Suprapubic skin (tissue), 4 donors: ENCODE measurements at regions not wholly inside any gene's neighbourhood (a gene's known extent, or its start where the extent isn't known, plus 50 kb on each side); places are given as distances from the start of the nearest gene placed in this dataset.

Source experiments
- DNase-seq, 2 donors: peaks; one replicate each; pipeline ENCODE4 v3.0.0-alpha.2; 2019; ENCODE audit warnings: low spot score in 2 of 2
- H3K27ac ChIP-seq: fragments of 200-600 bp; sonication (generic); one replicate; pipeline ENCODE4 v1.5.1; 2019
- H3K27me3 ChIP-seq: fragments of 200-600 bp; sonication (generic); one replicate; pipeline ENCODE4 v1.5.1; 2019
- H3K36me3 ChIP-seq: fragments of 200-600 bp; sonication (generic); one replicate; pipeline ENCODE4 v1.5.1; 2019
- H3K4me1 ChIP-seq: fragments of 200-600 bp; sonication (generic); one replicate; pipeline ENCODE4 v1.5.1; 2019
- H3K4me3 ChIP-seq: fragments of 200-600 bp; sonication (generic); one replicate; pipeline ENCODE4 v1.5.1; 2019; ENCODE audit warnings: mild to moderate bottlenecking
- H3K9me3 ChIP-seq: fragments of 200-600 bp; sonication (generic); one replicate; pipeline ENCODE4 v1.5.1; 2019
- CTCF ChIP-seq, 2 donors: fragments of 200-600 bp in 1 of 2; fragments of 450-650 bp in 1 of 2; sonication (generic) in 1 of 2; IDR thresholded peaks; one replicate each; pipeline ENCODE4 v1.5.1; 2016 to 2019; ENCODE audit warnings: antibody characterized with exemption in 2 of 2, mild to moderate bottlenecking in 1 of 2, moderate library complexity in 1 of 2
- EP300 ChIP-seq: sonication (generic); formaldehyde crosslinking; IDR thresholded peaks from one replicate; pipeline ENCODE4 v1.6.1; 2017; ENCODE audit warnings: antibody characterized with exemption
- POLR2A ChIP-seq, 2 donors: fragments of 450-650 bp; IDR thresholded peaks; one replicate each; pipeline ENCODE4 v1.6.1; 2017; ENCODE audit warnings: antibody characterized with exemption in 2 of 2, mild to moderate bottlenecking in 2 of 2, moderate library complexity in 2 of 2
- POLR2AphosphoS5 ChIP-seq, 3 donors: sonication (generic); formaldehyde crosslinking; IDR thresholded peaks; one replicate each; pipeline ENCODE4 v1.6.1; 2017; ENCODE audit warnings: antibody characterized with exemption in 3 of 3
- WGBS: methylation state at CpG from one replicate; pipeline ENCODE4 v1.1.5; 2018; 5-methylcytosine and 5-hydroxymethylcytosine counted together

- no peak for TF ChIP-seq POLR2A (IDR thresholded peaks at IDR 0.05)
- no peak for TF ChIP-seq EP300
- TF ChIP-seq POLR2AphosphoS5 (IDR thresholded peaks at IDR 0.05): no peak
- TF ChIP-seq CTCF (IDR thresholded peaks at IDR 0.05): no peak
- no peaks in the 10 kb centered on the region for H3K27me3 ChIP-seq
- WGBS: 85% methylated on average over 2 of the region's 2 CpGs
- no peak overlapping the region for H3K4me3 ChIP-seq
- H3K4me1 ChIP-seq: no peaks in the 10 kb centered on the region
- no peaks in the 10 kb centered on the region for H3K9me3 ChIP-seq
- no peaks in the 10 kb centered on the region for H3K36me3 ChIP-seq
- DNase-seq: no peak
- H3K27ac ChIP-seq: no peak overlapping the region
Measured at GRCh38 chr7:18235819-18236218, 208.2 kb upstream of the PRPS1L1 start.

- 33% methylated on average over 3 of the region's 3 CpGs for WGBS
- Histone ChIP-seq H3K36me3 (no peaks in the 10 kb centered on the region), H3K4me1 (no peaks in the 10 kb centered on the region), H3K4me3 (no peak overlapping the region), H3K27me3 (no peaks in the 10 kb centered on the region), H3K27ac (no peak overlapping the region), H3K9me3 (no peaks in the 10 kb centered on the region)
- no peak for TF ChIP-seq POLR2AphosphoS5 (IDR thresholded peaks at IDR 0.05)
- no peak for TF ChIP-seq EP300
- no peak for TF ChIP-seq POLR2A (IDR thresholded peaks at IDR 0.05)
- TF ChIP-seq CTCF (IDR thresholded peaks at IDR 0.05): no peak
- DNase-seq: no peak
Measured at GRCh38 chr7:18239212-18239611, 211.6 kb upstream of the PRPS1L1 start.

GRCh38 chr7:18241543-18242231, 214.0 kb upstream of the PRPS1L1 start:
- no peak for DNase-seq
- no peaks in the 10 kb centered on the region for H3K4me1 ChIP-seq
- no peak overlapping the region for H3K27ac ChIP-seq
- 85% methylated on average over 3 of the region's 3 CpGs for WGBS
- H3K27me3 ChIP-seq: no peaks in the 10 kb centered on the region
- no peak overlapping the region for H3K4me3 ChIP-seq
- no peak for TF ChIP-seq CTCF (IDR thresholded peaks at IDR 0.05)
- TF ChIP-seq EP300: no peak
- TF ChIP-seq POLR2AphosphoS5 (IDR thresholded peaks at IDR 0.05): no peak
- no peak for TF ChIP-seq POLR2A (IDR thresholded peaks at IDR 0.05)
- H3K36me3 ChIP-seq: no peaks in the 10 kb centered on the region
- no peaks in the 10 kb centered on the region for H3K9me3 ChIP-seq

GRCh38 chr7:18243731-18244130, 216.1 kb upstream of the PRPS1L1 start:
- Histone ChIP-seq H3K4me3 (no peak overlapping the region), H3K9me3 (no peaks in the 10 kb centered on the region), H3K36me3 (no peaks in the 10 kb centered on the region), H3K27ac (no peak overlapping the region), H3K4me1 (no peaks in the 10 kb centered on the region), H3K27me3 (no peaks in the 10 kb centered on the region)
- DNase-seq: no peak
- TF ChIP-seq EP300 (no peak), POLR2A (IDR thresholded peaks at IDR 0.05) (no peak), POLR2AphosphoS5 (IDR thresholded peaks at IDR 0.05) (no peak), CTCF (IDR thresholded peaks at IDR 0.05) (no peak)
- WGBS: 92% methylated on average over 3 of the region's 3 CpGs

- H3K9me3 ChIP-seq: no peaks in the 10 kb centered on the region
- no peaks in the 10 kb centered on the region for H3K27me3 ChIP-seq
- no peak for DNase-seq
- H3K27ac ChIP-seq: no peak overlapping the region
- H3K36me3 ChIP-seq: no peaks in the 10 kb centered on the region
- no peaks in the 10 kb centered on the region for H3K4me1 ChIP-seq
- TF ChIP-seq EP300 (no peak), CTCF (IDR thresholded peaks at IDR 0.05) (no peak), POLR2AphosphoS5 (IDR thresholded peaks at IDR 0.05) (no peak), POLR2A (IDR thresholded peaks at IDR 0.05) (no peak)
- H3K4me3 ChIP-seq: no peak overlapping the region
Measured at GRCh38 chr7:18250133-18250532, 222.5 kb upstream of the PRPS1L1 start.
